T-cell (primary cell): ENCODE measurements at regions not wholly inside any gene's neighbourhood (a gene's known extent, or its start where the extent isn't known, plus 50 kb on each side); places are given as distances from the start of the nearest gene placed in this dataset.

Experiments
- ATAC-seq, 4 experiments: fragments of 200-7000 bp in 3 of 4; fragments of 150-1000 bp in 1 of 4; cut with Tn5 transposase; replicated peaks in 1 of 4; 1 replicate in 3 of 4; 2 replicates in 1 of 4; pipeline ENCODE4 v1.10.0; 2021; ENCODE audit warnings: moderate library complexity in 3 of 4, mild to moderate bottlenecking in 2 of 4, moderate number of reproducible peaks in 1 of 4
- CTCF ChIA-PET, 2 donors: fragments of 300-600 bp; sonication (Branson Sonifier 250); formaldehyde crosslinking; loops; one replicate each; lab custom pipeline; 2022; ENCODE audit warnings: antibody characterized with exemption in 2 of 2; lab: Charles Lee
- POLR2A ChIA-PET, 2 donors: fragments of 300-600 bp; sonication (Branson Sonifier 250); formaldehyde crosslinking; loops; one replicate each; lab custom pipeline; 2022; ENCODE audit warnings: antibody characterized with exemption in 2 of 2; lab: Charles Lee
- DNase-seq, 35 experiments: peaks; one replicate each; pipeline versions ENCODE4 v3.0.0 to v3.0.0-alpha.2; 2013 to 2023
- H3K27ac ChIP-seq: one replicate; pipeline ENCODE4 v1.5.1; 2013; ENCODE audit warnings: low read length
- H3K27me3 ChIP-seq, 2 experiments: replicated peaks in 1 of 2; 1 replicate in 1 of 2; 2 replicates in 1 of 2; pipeline versions ENCODE4 v1.6.1 to v1.7.0; 2013; ENCODE audit warnings: low read length in 1 of 2, mixed read lengths in 1 of 2; ENCODE audit not compliant: control insufficient read depth in 2 of 2, insufficient read depth in 2 of 2; ENCODE audit errors: extremely low read depth in 1 of 2
- H3K36me3 ChIP-seq, 2 donors: 1 replicate in 1 of 2; 2 replicates in 1 of 2; pipeline versions ENCODE4 v1.6.1 to v1.7.0; 2013; ENCODE audit warnings: low read length in 1 of 2; ENCODE audit not compliant: control insufficient read depth in 2 of 2, insufficient read depth in 1 of 2; ENCODE audit errors: extremely low read depth in 1 of 2
- H3K4me1 ChIP-seq, 2 experiments: 1 replicate in 1 of 2; 2 replicates in 1 of 2; pipeline versions ENCODE4 v1.6.1 to v1.7.0; 2013; ENCODE audit warnings: low read length in 2 of 2, mixed read lengths in 1 of 2; ENCODE audit not compliant: insufficient read depth in 2 of 2, control insufficient read depth in 1 of 2; ENCODE audit errors: extremely low read depth in 1 of 2
- H3K4me3 ChIP-seq, 2 donors: 1 replicate in 1 of 2; 2 replicates in 1 of 2; pipeline versions ENCODE4 v1.5.1 to v1.7.0; 2013; ENCODE audit warnings: mild to moderate bottlenecking in 2 of 2, low read length in 1 of 2, moderate library complexity in 1 of 2; ENCODE audit not compliant: control insufficient read depth in 1 of 2; ENCODE audit errors: extremely low read depth in 1 of 2
- H3K9me3 ChIP-seq: 2 replicates; pipeline ENCODE4 v1.7.0; 2013
- H3K27ac Mint-ChIP-seq, 2 donors: one replicate each; pipeline ENCODE4 v1.8.0; 2020 to 2021; ENCODE audit warnings: mild to moderate bottlenecking in 2 of 2, mixed read lengths in 2 of 2
- H3K27me3 Mint-ChIP-seq, 2 donors: one replicate each; pipeline ENCODE4 v1.8.0; 2021 to 2022; ENCODE audit warnings: mixed read lengths in 2 of 2
- H3K36me3 Mint-ChIP-seq: one replicate; pipeline ENCODE4 v1.8.0; 2021; ENCODE audit warnings: mixed read lengths
- H3K4me1 Mint-ChIP-seq, 3 donors: one replicate each; pipeline ENCODE4 v1.8.0; 2020 to 2022; ENCODE audit warnings: mixed read lengths in 3 of 3, mild to moderate bottlenecking in 1 of 3
- H3K4me3 Mint-ChIP-seq, 3 donors: one replicate each; pipeline ENCODE4 v1.8.0; 2020 to 2022; ENCODE audit warnings: mild to moderate bottlenecking in 3 of 3, mixed read lengths in 3 of 3, moderate library complexity in 3 of 3
- H3K9me3 Mint-ChIP-seq, 3 donors: one replicate each; pipeline ENCODE4 v1.8.0; 2020 to 2022; ENCODE audit warnings: mixed read lengths in 3 of 3
- WGBS: methylation state at CpG from one replicate; pipeline ENCODE4 v1.1.5; 2013; ENCODE audit warnings: missing lambda C conversion rate; ENCODE audit not compliant: insufficient coverage; 5-methylcytosine and 5-hydroxymethylcytosine counted together

GRCh38 chr2:67706082-67706481 lies 308.9 kb downstream of the ETAA1 start:
- Mint-ChIP-seq H3K4me3 (no peak overlapping the region), H3K27ac (no peak overlapping the region), H3K9me3 (no peaks in the 10 kb centered on the region), H3K27me3 (peaks cover 3 to 4% of the 10 kb centered on the region in 2 donors), H3K36me3 (no peaks in the 10 kb centered on the region), H3K4me1 (no peaks in the 10 kb centered on the region)
- CTCF ChIA-PET = no interaction called here
- Histone ChIP-seq H3K4me3 (no peak overlapping the region), H3K27ac (no peak overlapping the region), H3K27me3 (no peaks in the 10 kb centered on the region), H3K36me3 (no peaks in the 10 kb centered on the region), H3K9me3 (no peaks in the 10 kb centered on the region), H3K4me1 (no peaks in the 10 kb centered on the region)
- POLR2A ChIA-PET = no interaction called here
- no peak for DNase-seq
- no peak for ATAC-seq
- WGBS = 83% methylated on average over 1 of the region's 3 CpGs

GRCh38 chr2:67707896-67708295 lies 310.8 kb downstream of the ETAA1 start:
- Mint-ChIP-seq H3K9me3 (peaks cover 0 to 2% (median 0%) of the 10 kb centered on the region in 3 donors), H3K27me3 (peaks cover 0 to 3% of the 10 kb centered on the region in 2 donors), H3K36me3 (no peaks in the 10 kb centered on the region), H3K27ac (no peak overlapping the region), H3K4me3 (no peak overlapping the region), H3K4me1 (no peaks in the 10 kb centered on the region)
- no CpG with 5 or more reads among the region's 3 CpGs for WGBS
- CTCF ChIA-PET = no interaction called here
- Histone ChIP-seq H3K27me3 (no peaks in the 10 kb centered on the region), H3K9me3 (no peaks in the 10 kb centered on the region), H3K4me3 (no peak overlapping the region), H3K27ac (no peak overlapping the region), H3K36me3 (no peaks in the 10 kb centered on the region), H3K4me1 (no peaks in the 10 kb centered on the region)
- no peak for ATAC-seq
- POLR2A ChIA-PET = no interaction called here
- DNase-seq = no peak

GRCh38 chr2:67709835-67710234 lies 312.7 kb downstream of the ETAA1 start:
- Histone ChIP-seq H3K4me1 (no peaks in the 10 kb centered on the region), H3K4me3 (no peak overlapping the region), H3K27ac (no peak overlapping the region), H3K36me3 (no peaks in the 10 kb centered on the region), H3K9me3 (no peaks in the 10 kb centered on the region), H3K27me3 (no peaks in the 10 kb centered on the region)
- Mint-ChIP-seq H3K4me3 (no peak overlapping the region), H3K9me3 (peaks cover 0 to 2% (median 0%) of the 10 kb centered on the region in 3 donors), H3K4me1 (no peaks in the 10 kb centered on the region), H3K36me3 (no peaks in the 10 kb centered on the region), H3K27me3 (peaks cover 0 to 3% of the 10 kb centered on the region in 2 donors), H3K27ac (no peak overlapping the region)
- DNase-seq (no peak), ATAC-seq (no peak)
- WGBS = no CpG with 5 or more reads among the region's 2 CpGs
- CTCF ChIA-PET = no interaction called here
- POLR2A ChIA-PET = no interaction called here

GRCh38 chr2:67712484-67712883 lies 315.4 kb downstream of the ETAA1 start:
- Histone ChIP-seq H3K9me3 (no peaks in the 10 kb centered on the region), H3K4me1 (no peaks in the 10 kb centered on the region), H3K36me3 (no peaks in the 10 kb centered on the region), H3K27ac (no peak overlapping the region), H3K27me3 (no peaks in the 10 kb centered on the region), H3K4me3 (no peak overlapping the region)
- Mint-ChIP-seq H3K9me3 (peaks cover 0 to 2% (median 0%) of the 10 kb centered on the region in 3 donors), H3K4me1 (no peaks in the 10 kb centered on the region), H3K4me3 (no peak overlapping the region), H3K27me3 (peaks cover 0 to 3% of the 10 kb centered on the region in 2 donors), H3K36me3 (no peaks in the 10 kb centered on the region), H3K27ac (no peak overlapping the region)
- WGBS = 90% methylated on average over 10 of the region's 12 CpGs
- ChIA-PET CTCF (interaction anchor here in 1 of 2 donors (0.5 kb wide), 1 partner anchor 914 kb away, joined by 7 read pairs; no protein-coding TSS in a partner anchor), POLR2A (no interaction called here)
- DNase-seq = no peak
- ATAC-seq = no peak

GRCh38 chr2:67713376-67713775 lies 316.2 kb downstream of the ETAA1 start:
- Histone ChIP-seq H3K36me3 (no peaks in the 10 kb centered on the region), H3K27me3 (no peaks in the 10 kb centered on the region), H3K9me3 (no peaks in the 10 kb centered on the region), H3K4me3 (no peak overlapping the region), H3K4me1 (no peaks in the 10 kb centered on the region), H3K27ac (no peak overlapping the region)
- Mint-ChIP-seq H3K27me3 (peaks cover 3% of the 10 kb centered on the region in 2 donors), H3K9me3 (peaks cover 0 to 2% (median 0%) of the 10 kb centered on the region in 3 donors), H3K4me1 (no peaks in the 10 kb centered on the region), H3K27ac (no peak overlapping the region), H3K36me3 (no peaks in the 10 kb centered on the region), H3K4me3 (no peak overlapping the region)
- no peak for ATAC-seq
- ChIA-PET POLR2A (no interaction called here), CTCF (no interaction called here)
- no peak for DNase-seq
- WGBS = 39% methylated on average over 2 of the region's 3 CpGs

GRCh38 chr2:67716895-67717396 lies 319.8 kb downstream of the ETAA1 start:
- no peak overlapping the region for H3K4me3 ChIP-seq
- 86% methylated on average over 1 of the region's 1 CpG for WGBS
- no peak overlapping the region for H3K27ac ChIP-seq
- H3K27me3 Mint-ChIP-seq = peaks cover 0 to 3% of the 10 kb centered on the region in 2 donors
- ChIA-PET CTCF (no interaction called here), POLR2A (no interaction called here)
- H3K9me3 ChIP-seq = no peaks in the 10 kb centered on the region
- H3K36me3 ChIP-seq = no peaks in the 10 kb centered on the region
- no peak overlapping the region for H3K4me3 Mint-ChIP-seq
- H3K4me1 Mint-ChIP-seq = no peaks in the 10 kb centered on the region
- peaks cover 0 to 5% of the 10 kb centered on the region in 2 experiments for H3K27me3 ChIP-seq
- peaks cover 4 to 8% (median 4%) of the 10 kb centered on the region in 3 donors for H3K9me3 Mint-ChIP-seq
- H3K27ac Mint-ChIP-seq = no peak overlapping the region
- H3K36me3 Mint-ChIP-seq = no peaks in the 10 kb centered on the region
- ATAC-seq = no peak
- DNase-seq = no peak
- H3K4me1 ChIP-seq = no peaks in the 10 kb centered on the region

- Mint-ChIP-seq H3K27me3 (peaks cover 0 to 3% of the 10 kb centered on the region in 2 donors), H3K4me1 (no peaks in the 10 kb centered on the region), H3K9me3 (peaks cover 4 to 8% (median 4%) of the 10 kb centered on the region in 3 donors), H3K4me3 (no peak overlapping the region), H3K36me3 (no peaks in the 10 kb centered on the region), H3K27ac (no peak overlapping the region)
- Histone ChIP-seq H3K27ac (no peak overlapping the region), H3K4me1 (no peaks in the 10 kb centered on the region), H3K36me3 (no peaks in the 10 kb centered on the region), H3K4me3 (no peak overlapping the region), H3K9me3 (no peaks in the 10 kb centered on the region), H3K27me3 (peaks cover 0 to 6% of the 10 kb centered on the region in 2 experiments)
- no peak for DNase-seq
- no peak for ATAC-seq
- ChIA-PET POLR2A (no interaction called here), CTCF (no interaction called here)
Observed at GRCh38 chr2:67717692-67718091, 320.6 kb downstream of the ETAA1 start.
